ENCODE measurements at regions not wholly inside any gene's neighbourhood (a gene's known extent, or its start where the extent isn't known, plus 50 kb on each side); places are given as distances from the start of the nearest gene placed in this dataset.

- Histone ChIP-seq H3K36me3 (ENCODE audit: control insufficient read depth in 2 of 4, insufficient read depth in 4 of 4, low read length in 3 of 4) (no peaks in the 10 kb centered on the region), H2AFZ (ENCODE audit: low read length) (no peak overlapping the region), H4K20me1 (replicated peaks in 1 of 2; ENCODE audit: control insufficient read depth in 1 of 2, insufficient read depth in 2 of 2, low read length in 2 of 2) (no peaks in the 10 kb centered on the region), H3K79me2 (ENCODE audit: control insufficient read depth in 1 of 2, insufficient read depth in 2 of 2, low read length in 2 of 2) (no peaks in the 10 kb centered on the region), H2BK20ac (ENCODE audit: low read length) (no peak overlapping the region), H2AK5ac (ENCODE audit: low read depth, low read length) (no peak overlapping the region), H3K4me3 (ENCODE audit: extremely low read depth in 1 of 4, insufficient read depth in 2 of 4, low read depth in 3 of 4, low read length in 4 of 4) (no peak overlapping the region), H3K27me3 (replicated peaks in 1 of 4; ENCODE audit: control insufficient read depth in 3 of 4, extremely low read depth in 1 of 4, insufficient read depth in 3 of 4, low read length in 3 of 4) (no peaks in the 10 kb centered on the region), H3K27ac (ENCODE audit: low read depth, low read length) (no peak overlapping the region), H2BK5ac (ENCODE audit: low read depth, low read length) (no peak overlapping the region), H2BK15ac (ENCODE audit: low read length) (no peak overlapping the region), H3K14ac (ENCODE audit: insufficient read length) (no peak overlapping the region), H4K5ac (ENCODE audit: insufficient read length, low read depth, low read length) (no peak overlapping the region), H4K91ac (replicated peaks; ENCODE audit: insufficient read length, low read length) (no peak overlapping the region), H3K56ac (replicated peaks; ENCODE audit: insufficient read length, low read depth, low read length) (no peak overlapping the region), H3K4me1 (replicated peaks in 1 of 4; ENCODE audit: control insufficient read depth in 3 of 4, insufficient read depth in 4 of 4, low read length in 3 of 4) (peaks cover 0 to 4% (median 1%) of the 10 kb centered on the region in 4 experiments; a peak in 2 of 7 replicates), H3K9ac (replicated peaks in 1 of 4; ENCODE audit: extremely low read depth in 1 of 4, low read depth in 3 of 4, low read length in 3 of 4) (no peak overlapping the region), H2BK12ac (ENCODE audit: low read depth, low read length) (no peak overlapping the region), H3K18ac (ENCODE audit: extremely low read depth, low read length) (no peak overlapping the region), H3K23me2 (ENCODE audit: low read depth, low read length) (no peaks in the 10 kb centered on the region), H2BK120ac (replicated peaks; ENCODE audit: low read depth, low read length) (no peak overlapping the region), H3K23ac (ENCODE audit: insufficient read length) (no peak overlapping the region), H3K9me3 (ENCODE audit: insufficient read depth in 2 of 2, low read depth in 1 of 2, low read length in 1 of 2) (no peaks in the 10 kb centered on the region), H3K4me2 (ENCODE audit: insufficient read depth in 1 of 2, low read depth in 2 of 2, low read length in 2 of 2) (no peak overlapping the region), H4K8ac (ENCODE audit: extremely low read depth, insufficient read depth, low read length) (no peak overlapping the region), H3K4ac (replicated peaks; ENCODE audit: insufficient read length, low read depth, low read length) (no peak overlapping the region), H3K79me1 (ENCODE audit: low read depth, low read length) (no peaks in the 10 kb centered on the region)
- POLR2A ChIA-PET (ENCODE audit: partially characterized antibody): no interaction called here
- no peak for DNase-seq (ENCODE audit: low read depth in 1 of 2, low spot score in 2 of 2)
- 83% methylated on average over 8 of the region's 8 CpGs; no CpG with 5 or more reads in 1 of the 2 experiments for WGBS, 2 experiments (ENCODE audit: extremely low coverage in 1 of 2, insufficient coverage in 1 of 2, insufficient read length in 1 of 2, insufficient replicate concordance in 2 of 2, low coverage in 1 of 2, low lambda C conversion rate in 2 of 2, missing lambda C conversion rate in 1 of 2)
- CTCF ChIA-PET (ENCODE audit: partially characterized antibody): no interaction called here
- FAIRE-seq: no peak
- TF ChIP-seq TAF7 (optimal IDR thresholded peaks at IDR 0.05; ENCODE audit: borderline replicate concordance, low read depth, low read length) (no peak), KDM1A (IDR thresholded peaks at IDR 0.05; ENCODE audit: borderline replicate concordance, low read length) (no peak), CHD2 (IDR thresholded peaks at IDR 0.05; ENCODE audit: low read length) (no peak), SP4 (IDR thresholded peaks at IDR 0.05; ENCODE audit: low read length) (no peak), POU5F1 (IDR thresholded peaks at IDR 0.05; ENCODE audit: low read depth, low read length) (no peak), RFX5 (IDR thresholded peaks at IDR 0.05; ENCODE audit: borderline replicate concordance, low read depth, low read length) (no peak), CTCF (IDR thresholded peaks at IDR 0.05; ENCODE audit: control extremely low read depth in 1 of 3, insufficient read depth in 1 of 3, low read depth in 1 of 3, low read length in 3 of 3) (no peak), BACH1 (IDR thresholded peaks at IDR 0.05; ENCODE audit: low read length) (no peak), POLR2AphosphoS5 (IDR thresholded peaks at IDR 0.05; ENCODE audit: low read depth, low read length) (no peak), USF2 (IDR thresholded peaks at IDR 0.05; ENCODE audit: low read length) (no peak), NRF1 (IDR thresholded peaks at IDR 0.05; ENCODE audit: low read depth, low read length) (no peak)
- TF ChIP-seq, protein P1, sequence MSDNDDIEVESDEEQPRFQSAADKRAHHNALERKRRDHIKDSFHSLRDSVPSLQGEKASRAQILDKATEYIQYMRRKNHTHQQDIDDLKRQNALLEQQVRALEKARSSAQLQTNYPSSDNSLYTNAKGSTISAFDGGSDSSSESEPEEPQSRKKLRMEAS (IDR thresholded peaks at IDR 0.05): no peak
These were observed 294.0 kb upstream of the SOX2 start for GRCh38 chr3:181417748-181418147.
